Endothelial cell of umbilical vein (primary cell): ENCODE measurements at regions not wholly inside any gene's neighbourhood (a gene's known extent, or its start where the extent isn't known, plus 50 kb on each side); places are given as distances from the start of the nearest gene placed in this dataset.

Source experiments
- EZH2 ChIP-seq: IDR thresholded peaks from 2 replicates; pipeline ENCODE4 v1.6.1; 2012; ENCODE audit warnings: borderline replicate concordance, low read depth, mild to moderate bottlenecking, moderate library complexity, low read length, inconsistent platforms; ENCODE audit not compliant: severe bottlenecking
- GATA2 ChIP-seq: IDR thresholded peaks from 2 replicates; pipeline ENCODE4 v1.7.0; 2011; ENCODE audit warnings: low read depth, mild to moderate bottlenecking, moderate library complexity, mixed read lengths, low read length; ENCODE audit not compliant: insufficient read length, insufficient read depth
- POLR2A ChIP-seq: IDR thresholded peaks from 2 replicates; pipeline ENCODE4 v1.6.1; 2012; ENCODE audit warnings: low read depth, mild to moderate bottlenecking, control low read depth, low read length
- TF ChIP-seq, protein P1 (sequence below), 2 donors: IDR thresholded peaks; 1 replicate in 1 of 2; 2 replicates in 1 of 2; pipeline ENCODE4 v1.5.1; 2011; ENCODE audit warnings: low read length in 2 of 2, mild to moderate bottlenecking in 2 of 2, moderate library complexity in 2 of 2, control low read depth in 1 of 2, inconsistent platforms in 1 of 2, low read depth in 1 of 2; ENCODE audit not compliant: insufficient read depth in 1 of 2; ENCODE audit errors: extremely low read depth in 1 of 2

DNA sequence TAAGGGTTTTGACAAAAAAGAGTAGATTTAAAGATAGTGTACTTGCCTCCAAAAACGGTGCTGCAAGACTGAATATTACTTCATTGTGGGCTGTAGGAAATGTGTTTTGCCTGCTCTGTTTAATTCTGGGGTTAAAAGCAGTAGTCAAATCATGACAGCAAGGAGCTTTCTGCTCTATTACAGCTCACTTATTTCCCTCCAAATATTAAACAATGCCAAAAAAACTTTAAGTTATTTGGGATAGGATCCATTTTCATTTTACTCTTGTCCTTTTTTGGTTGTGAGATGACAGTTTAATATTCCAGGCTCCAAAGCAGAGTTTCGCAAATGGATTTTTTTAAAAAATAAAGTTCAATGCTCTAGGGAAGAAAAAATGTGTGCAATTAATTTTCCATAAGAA is 340.4 kb upstream of the RGMB start:
- TF ChIP-seq EZH2 = no peak
- no peak for TF ChIP-seq POLR2A
- TF ChIP-seq, protein P1, sequence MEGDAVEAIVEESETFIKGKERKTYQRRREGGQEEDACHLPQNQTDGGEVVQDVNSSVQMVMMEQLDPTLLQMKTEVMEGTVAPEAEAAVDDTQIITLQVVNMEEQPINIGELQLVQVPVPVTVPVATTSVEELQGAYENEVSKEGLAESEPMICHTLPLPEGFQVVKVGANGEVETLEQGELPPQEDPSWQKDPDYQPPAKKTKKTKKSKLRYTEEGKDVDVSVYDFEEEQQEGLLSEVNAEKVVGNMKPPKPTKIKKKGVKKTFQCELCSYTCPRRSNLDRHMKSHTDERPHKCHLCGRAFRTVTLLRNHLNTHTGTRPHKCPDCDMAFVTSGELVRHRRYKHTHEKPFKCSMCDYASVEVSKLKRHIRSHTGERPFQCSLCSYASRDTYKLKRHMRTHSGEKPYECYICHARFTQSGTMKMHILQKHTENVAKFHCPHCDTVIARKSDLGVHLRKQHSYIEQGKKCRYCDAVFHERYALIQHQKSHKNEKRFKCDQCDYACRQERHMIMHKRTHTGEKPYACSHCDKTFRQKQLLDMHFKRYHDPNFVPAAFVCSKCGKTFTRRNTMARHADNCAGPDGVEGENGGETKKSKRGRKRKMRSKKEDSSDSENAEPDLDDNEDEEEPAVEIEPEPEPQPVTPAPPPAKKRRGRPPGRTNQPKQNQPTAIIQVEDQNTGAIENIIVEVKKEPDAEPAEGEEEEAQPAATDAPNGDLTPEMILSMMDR (IDR thresholded peaks at IDR 0.05; ENCODE audit: extremely low read depth in 1 of 2, insufficient read depth in 1 of 2, low read depth in 1 of 2, low read length in 2 of 2) = no peak
- TF ChIP-seq GATA2 = no peak
